Heart left ventricle (tissue), 16 donors: ENCODE measurements at regions not wholly inside any gene's neighbourhood (a gene's known extent, or its start where the extent isn't known, plus 50 kb on each side); places are given as distances from the start of the nearest gene placed in this dataset.
A peak's percentile ranks its signal among the peaks of the same experiment; 100 is the strongest.

Experiments
- ATAC-seq, 4 donors: fragments of 200-7000 bp; cut with Tn5 transposase; one replicate each; pipeline ENCODE4 v1.9.1; 2020 to 2022; ENCODE audit warnings: moderate library complexity in 4 of 4, mild to moderate bottlenecking in 3 of 4, moderate number of reproducible peaks in 1 of 4
- DNase-seq, 5 donors: peaks; one replicate each; pipeline ENCODE4 v3.0.0-alpha.2; 2020
- H3K27ac ChIP-seq, 12 donors: fragments of 200-600 bp; sonication (generic) in 4 of 12; one replicate each; pipeline versions ENCODE4 v1.5.0 to v1.8.0; 2016 to 2022; ENCODE audit warnings: mild to moderate bottlenecking in 2 of 12
- H3K27me3 ChIP-seq, 9 donors: fragments of 200-600 bp; sonication (generic) in 2 of 9; one replicate each; pipeline versions ENCODE4 v1.5.1 to v1.8.0; 2016 to 2022; ENCODE audit warnings: mild to moderate bottlenecking in 3 of 9
- H3K36me3 ChIP-seq, 9 donors: fragments of 200-600 bp; sonication (generic) in 2 of 9; one replicate each; pipeline versions ENCODE4 v1.5.0 to v1.8.0; 2018 to 2022; ENCODE audit warnings: mild to moderate bottlenecking in 2 of 9
- H3K4me1 ChIP-seq, 12 donors: fragments of 200-600 bp; sonication (generic) in 4 of 12; one replicate each; pipeline versions ENCODE4 v1.5.0 to v1.8.0; 2016 to 2022; ENCODE audit warnings: mild to moderate bottlenecking in 3 of 12
- H3K4me3 ChIP-seq, 12 donors: fragments of 200-600 bp; sonication (generic) in 4 of 12; one replicate each; pipeline versions ENCODE4 v1.5.0 to v1.8.0; 2017 to 2022; ENCODE audit warnings: mild to moderate bottlenecking in 9 of 12, moderate library complexity in 4 of 12
- H3K9me3 ChIP-seq, 12 donors: fragments of 200-600 bp; sonication (generic) in 4 of 12; one replicate each; pipeline versions ENCODE4 v1.5.0 to v1.8.0; 2016 to 2022; ENCODE audit warnings: mild to moderate bottlenecking in 1 of 12
- POLR2A ChIP-seq, 2 donors: fragments of 450-650 bp; IDR thresholded peaks; one replicate each; pipeline ENCODE4 v1.6.1; 2017; ENCODE audit warnings: antibody characterized with exemption in 2 of 2, mild to moderate bottlenecking in 2 of 2, moderate library complexity in 2 of 2
- WGBS, 4 donors: extraction: QIAGEN DNeasy Blood & Tissue Kit in 2 of 4; methylation state at CpG; one replicate each; pipeline versions ENCODE4 v1.1.5 to v1.1.7; 2013 to 2018; 5-methylcytosine and 5-hydroxymethylcytosine counted together
- intact Hi-C, 10 donors: fragments of 100-400 bp; cut with DNase I; formaldehyde crosslinking; loops; one replicate each; pipeline versions ENCODE4 v1.11.1 to v1.14.2; 2022
- TF ChIP-seq, protein P1 (sequence below), 12 donors: fragments of 200-600 bp; sonication (generic) in 4 of 12; IDR thresholded peaks; one replicate each; pipeline versions ENCODE4 v1.5.0 to v1.8.0; 2018 to 2022; ENCODE audit warnings: antibody characterized with exemption in 12 of 12, mild to moderate bottlenecking in 5 of 12
- donor health status: ischemic (EF 13 %, LVEDD 7.1; RV severe dilation, severe dysfunction).
- donor health status: healthy with polysubstance abuse.
- donor health status: DM: no; HTN: yes; CAD: no.
- donor health status: DM: no; HTN: no; CAD: no.
- donor health status: ischemic (EF 25% LVEDD 6.9; RV normal size, moderate dysfunction).
- donor health status: ischemic (EF 25% LVEDD 5.7; RV mildly dilated, moderate dysfunction).
- donor health status: healthy.
- donor health status: DM: yes; HTN: yes; CAD: no.
- donor health status: ischemic (EF 35%, LVEDD 5.7; RV mildly dilated, moderate dysfunction).
- donor health status: nonischemic (EF 11% LVEDD 7.7; RV severe dilation, severe dysfunction).
- donor health status: DM: yes; HTN: yes; CAD: no.
- donor health status: PGD.
- donor health status: ischemic (EF 29% LVEDD 5.4; RV normal size, mild dysfunction).
- donor health status: nonischemic (EF 23%, LVEDD 6.1; RV moderate dilation, normal function).

GRCh38 chr12:132404951-132405741 is 75.8 kb upstream of the GALNT9 start:
- intact Hi-C loops: no loop called here
- peak in 3 of 5 donors; percentile 10 to 63 (median 26) for DNase-seq
- 61 to 67% (median 63%) methylated on average over 22 to 36 of the region's 36 CpGs for WGBS, 4 donors

GRCh38 chr12:132404435-132404855 is 75.1 kb upstream of the GALNT9 start:
- 47 to 73% (median 67%) methylated on average over 3 to 7 of the region's 7 CpGs for WGBS, 4 donors
- peaks cover 7 to 83% (median 26%) of the 10 kb centered on the region in 9 donors for H3K27me3 ChIP-seq
- no peak overlapping the region for H3K4me3 ChIP-seq
- no peak for TF ChIP-seq POLR2A (IDR thresholded peaks at IDR 0.05)
- TF ChIP-seq, protein P1, sequence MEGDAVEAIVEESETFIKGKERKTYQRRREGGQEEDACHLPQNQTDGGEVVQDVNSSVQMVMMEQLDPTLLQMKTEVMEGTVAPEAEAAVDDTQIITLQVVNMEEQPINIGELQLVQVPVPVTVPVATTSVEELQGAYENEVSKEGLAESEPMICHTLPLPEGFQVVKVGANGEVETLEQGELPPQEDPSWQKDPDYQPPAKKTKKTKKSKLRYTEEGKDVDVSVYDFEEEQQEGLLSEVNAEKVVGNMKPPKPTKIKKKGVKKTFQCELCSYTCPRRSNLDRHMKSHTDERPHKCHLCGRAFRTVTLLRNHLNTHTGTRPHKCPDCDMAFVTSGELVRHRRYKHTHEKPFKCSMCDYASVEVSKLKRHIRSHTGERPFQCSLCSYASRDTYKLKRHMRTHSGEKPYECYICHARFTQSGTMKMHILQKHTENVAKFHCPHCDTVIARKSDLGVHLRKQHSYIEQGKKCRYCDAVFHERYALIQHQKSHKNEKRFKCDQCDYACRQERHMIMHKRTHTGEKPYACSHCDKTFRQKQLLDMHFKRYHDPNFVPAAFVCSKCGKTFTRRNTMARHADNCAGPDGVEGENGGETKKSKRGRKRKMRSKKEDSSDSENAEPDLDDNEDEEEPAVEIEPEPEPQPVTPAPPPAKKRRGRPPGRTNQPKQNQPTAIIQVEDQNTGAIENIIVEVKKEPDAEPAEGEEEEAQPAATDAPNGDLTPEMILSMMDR (IDR thresholded peaks at IDR 0.05): no peak
- intact Hi-C loops: no loop called here
- ATAC-seq (no peak), DNase-seq (peak in 1 of 5 donors; percentile 39)
- H3K4me1 ChIP-seq: peaks cover 0 to 8% (median 0%) of the 10 kb centered on the region in 12 donors
- H3K9me3 ChIP-seq: no peaks in the 10 kb centered on the region
- no peak overlapping the region for H3K27ac ChIP-seq
- H3K36me3 ChIP-seq: no peaks in the 10 kb centered on the region

More at GRCh38 chr12:132404951-132405741, 75.8 kb upstream of the GALNT9 start:
- no peak overlapping the region for H3K4me3 ChIP-seq
- H3K27ac ChIP-seq: no peak overlapping the region
- no peaks in the 10 kb centered on the region for H3K36me3 ChIP-seq
- no peak for ATAC-seq
- H3K27me3 ChIP-seq: peaks cover 5 to 83% (median 19%) of the 10 kb centered on the region in 9 donors
- no peak for TF ChIP-seq POLR2A (IDR thresholded peaks at IDR 0.05)
- TF ChIP-seq, protein P1 (IDR thresholded peaks at IDR 0.05): no peak
- H3K4me1 ChIP-seq: peaks cover 0 to 8% (median 0%) of the 10 kb centered on the region in 12 donors
- no peaks in the 10 kb centered on the region for H3K9me3 ChIP-seq

GRCh38 chr12:132403636-132404434 is 74.4 kb upstream of the GALNT9 start:
- 76 to 80% (median 78%) methylated on average over 25 to 35 of the region's 35 CpGs for WGBS, 4 donors
- no peak overlapping the region for H3K4me3 ChIP-seq
- H3K27me3 ChIP-seq: peaks cover 7 to 84% (median 32%) of the 10 kb centered on the region in 9 donors
- intact Hi-C loops: no loop called here
- TF ChIP-seq POLR2A (IDR thresholded peaks at IDR 0.05): no peak
- TF ChIP-seq, protein P1 (IDR thresholded peaks at IDR 0.05): no peak
- DNase-seq (peak in 3 of 5 donors; percentile 8 to 54 (median 21)), ATAC-seq (no peak)
- H3K27ac ChIP-seq: no peak overlapping the region
- peaks cover 0 to 8% (median 0%) of the 10 kb centered on the region in 12 donors for H3K4me1 ChIP-seq
- H3K9me3 ChIP-seq: no peaks in the 10 kb centered on the region
- H3K36me3 ChIP-seq: no peaks in the 10 kb centered on the region
